Heart left ventricle (tissue), 13 donors: ENCODE measurements at regions not wholly inside any gene's neighbourhood (a gene's known extent, or its start where the extent isn't known, plus 50 kb on each side); places are given as distances from the start of the nearest gene placed in this dataset.
A peak's percentile ranks its signal among the peaks of the same experiment; 100 is the strongest.

Experiments used
- POLR2A ChIP-seq, 2 donors: fragments of 450-650 bp; IDR thresholded peaks; one replicate each; pipeline ENCODE4 v1.6.1; 2017; ENCODE audit warnings: antibody characterized with exemption in 2 of 2, mild to moderate bottlenecking in 2 of 2, moderate library complexity in 2 of 2
- TF ChIP-seq, protein P1 (sequence below), 12 donors: fragments of 200-600 bp; sonication (generic) in 4 of 12; IDR thresholded peaks; one replicate each; pipeline versions ENCODE4 v1.5.0 to v1.8.0; 2018 to 2022; ENCODE audit warnings: antibody characterized with exemption in 12 of 12, mild to moderate bottlenecking in 5 of 12
- donor health status: ischemic (EF 13 %, LVEDD 7.1; RV severe dilation, severe dysfunction).
- donor health status: DM: no; HTN: yes; CAD: no.
- donor health status: DM: no; HTN: no; CAD: no.
- donor health status: ischemic (EF 25% LVEDD 6.9; RV normal size, moderate dysfunction).
- donor health status: ischemic (EF 25% LVEDD 5.7; RV mildly dilated, moderate dysfunction).
- donor health status: ischemic (EF 35%, LVEDD 5.7; RV mildly dilated, moderate dysfunction).
- donor health status: nonischemic (EF 11% LVEDD 7.7; RV severe dilation, severe dysfunction).
- donor health status: DM: yes; HTN: yes; CAD: no.
- donor health status: PGD.
- donor health status: ischemic (EF 29% LVEDD 5.4; RV normal size, mild dysfunction).
- donor health status: nonischemic (EF 23%, LVEDD 6.1; RV moderate dilation, normal function).

DNA sequence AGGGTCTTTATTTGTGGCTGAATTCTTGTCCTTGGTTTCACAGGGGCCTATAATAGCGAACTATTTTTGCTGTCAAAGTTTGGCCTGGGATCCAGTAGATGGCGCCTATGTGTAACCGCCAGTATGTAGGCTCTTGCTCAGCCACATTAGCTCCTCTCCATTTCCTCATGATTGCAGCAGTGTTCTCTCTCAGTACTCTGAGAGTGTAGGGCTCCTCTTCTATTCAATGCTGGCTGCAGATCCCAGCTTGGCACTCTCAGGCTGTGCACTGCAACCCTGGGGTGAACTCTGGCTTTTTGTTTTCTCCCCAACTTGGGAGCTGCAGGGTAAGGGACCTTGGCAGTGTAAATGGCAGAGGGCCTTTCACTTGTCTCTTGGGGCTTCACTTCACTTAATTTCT lies 344.6 kb upstream of the CHAC2 start:
- TF ChIP-seq, protein P1, sequence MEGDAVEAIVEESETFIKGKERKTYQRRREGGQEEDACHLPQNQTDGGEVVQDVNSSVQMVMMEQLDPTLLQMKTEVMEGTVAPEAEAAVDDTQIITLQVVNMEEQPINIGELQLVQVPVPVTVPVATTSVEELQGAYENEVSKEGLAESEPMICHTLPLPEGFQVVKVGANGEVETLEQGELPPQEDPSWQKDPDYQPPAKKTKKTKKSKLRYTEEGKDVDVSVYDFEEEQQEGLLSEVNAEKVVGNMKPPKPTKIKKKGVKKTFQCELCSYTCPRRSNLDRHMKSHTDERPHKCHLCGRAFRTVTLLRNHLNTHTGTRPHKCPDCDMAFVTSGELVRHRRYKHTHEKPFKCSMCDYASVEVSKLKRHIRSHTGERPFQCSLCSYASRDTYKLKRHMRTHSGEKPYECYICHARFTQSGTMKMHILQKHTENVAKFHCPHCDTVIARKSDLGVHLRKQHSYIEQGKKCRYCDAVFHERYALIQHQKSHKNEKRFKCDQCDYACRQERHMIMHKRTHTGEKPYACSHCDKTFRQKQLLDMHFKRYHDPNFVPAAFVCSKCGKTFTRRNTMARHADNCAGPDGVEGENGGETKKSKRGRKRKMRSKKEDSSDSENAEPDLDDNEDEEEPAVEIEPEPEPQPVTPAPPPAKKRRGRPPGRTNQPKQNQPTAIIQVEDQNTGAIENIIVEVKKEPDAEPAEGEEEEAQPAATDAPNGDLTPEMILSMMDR (IDR thresholded peaks at IDR 0.05), result peak in 7 of 12 donors; percentile 12 to 43 (median 28)
- TF ChIP-seq POLR2A (IDR thresholded peaks at IDR 0.05), result no peak
